HepG2 (cell line): ENCODE measurements at regions not wholly inside any gene's neighbourhood (a gene's known extent, or its start where the extent isn't known, plus 50 kb on each side); places are given as distances from the start of the nearest gene placed in this dataset.

ENCODE experiments used
- ATAC-seq: fragments of 200-7000 bp; cut with Tn5 transposase; 3 replicates; pipeline ENCODE4 v1.9.1; 2020; ENCODE audit warnings: mild to moderate bottlenecking, moderate library complexity
- BruUV-seq: library from RNA; stranded (reverse); fragments of 400-500 nt; replicated peaks from 2 replicates; lab custom pipeline; 2021; lab: Mats Ljungman, UMichigan
- CTCF ChIA-PET: fragments of 300-600 bp; formaldehyde crosslinking; extraction: SDS; loops from one replicate; lab custom pipeline; 2021; ENCODE audit warnings: low total read pairs, inconsistent platforms, low intra/inter-chr PET ratio; lab: Yijun Ruan, JAX
- POLR2A ChIA-PET: fragments of 350-600 bp; sonication (Branson Sonifier 250); formaldehyde crosslinking; loops from one replicate; lab custom pipeline; 2020; ENCODE audit warnings: antibody characterized with exemption, inconsistent platforms; lab: Yijun Ruan, JAX
- DNase-seq: peaks from one replicate; pipeline ENCODE4 v3.0.0-alpha.2; 2015; ENCODE audit warnings: low spot score
- FAIRE-seq: peaks from 3 replicates; lab custom pipeline; 2011; peaks lifted over from hg19 to GRCh38; lab: Jason Lieb, UNC
- H2AFZ ChIP-seq: one replicate; pipeline ENCODE4 v1.6.1; 2011; ENCODE audit warnings: low read length, inconsistent platforms
- H3K27ac ChIP-seq: fragments of 300-600 bp; 3 replicates; pipeline ENCODE4 v1.8.0; 2011; ENCODE audit warnings: mixed run types, mild to moderate bottlenecking, mixed read lengths, low read length, inconsistent platforms; ENCODE audit not compliant: insufficient read depth; ENCODE audit errors: extremely low read length
- H3K27me3 ChIP-seq, 2 experiments: fragments of 200-600 bp in 1 of 2; 2 replicates in 1 of 2; 3 replicates in 1 of 2; pipeline versions ENCODE4 v1.6.0 to v1.8.0; 2011; ENCODE audit warnings: low read length in 2 of 2, mild to moderate bottlenecking in 2 of 2, moderate library complexity in 2 of 2, inconsistent platforms in 1 of 2; ENCODE audit not compliant: insufficient read depth in 2 of 2, control insufficient read depth in 1 of 2
- H3K36me3 ChIP-seq, 2 experiments: fragments of 200-600 bp in 1 of 2; replicated peaks in 1 of 2; 2 replicates in 1 of 2; 3 replicates in 1 of 2; pipeline versions ENCODE4 v1.5.1 to v1.8.0; 2011; ENCODE audit warnings: low read length in 2 of 2, inconsistent platforms in 1 of 2; ENCODE audit not compliant: insufficient read depth in 2 of 2, control insufficient read depth in 1 of 2
- H3K4me1 ChIP-seq: 2 replicates; pipeline ENCODE4 v1.5.1; 2012; ENCODE audit warnings: low read length, inconsistent platforms; ENCODE audit not compliant: insufficient read depth
- H3K4me2 ChIP-seq: 2 replicates; pipeline ENCODE4 v1.6.0; 2011; ENCODE audit warnings: low read depth, low read length, inconsistent platforms
- H3K4me3 ChIP-seq, 3 experiments: fragments of 200-600 bp in 1 of 3; sonication (generic), shearing (Covaris generic) in 1 of 3; replicated peaks in 1 of 3; 2 replicates each; pipeline ENCODE4 v1.5.1; 2011 to 2016; ENCODE audit warnings: low read length in 3 of 3, inconsistent platforms in 2 of 3, low read depth in 2 of 3, mild to moderate bottlenecking in 2 of 3, control low read depth in 1 of 3, mixed read lengths in 1 of 3; ENCODE audit not compliant: insufficient read depth in 1 of 3
- H3K79me2 ChIP-seq: one replicate; pipeline ENCODE4 v1.6.1; 2011; ENCODE audit warnings: low read length, inconsistent platforms; ENCODE audit not compliant: insufficient read depth
- H3K9ac ChIP-seq: 2 replicates; pipeline ENCODE4 v1.6.0; 2011; ENCODE audit warnings: mild to moderate bottlenecking, low read depth, low read length, inconsistent platforms; ENCODE audit not compliant: insufficient read depth
- H3K9me3 ChIP-seq: 2 replicates; pipeline ENCODE4 v1.5.1; 2012; ENCODE audit warnings: mild to moderate bottlenecking, low read length
- H4K20me1 ChIP-seq: 2 replicates; pipeline ENCODE4 v1.6.0; 2011; ENCODE audit warnings: inconsistent platforms, mild to moderate bottlenecking, low read length, moderate library complexity; ENCODE audit not compliant: insufficient read depth
- FOXP1 ChIP-seq, 2 experiments: fragments of 450-650 bp in 1 of 2; IDR thresholded peaks; 2 replicates each; pipeline ENCODE4 v1.6.1; 2017 to 2018; ENCODE audit warnings: antibody characterized with exemption in 1 of 2
- GPBP1L1 ChIP-seq: sonication (generic); formaldehyde crosslinking; IDR thresholded peaks from 2 replicates; pipeline ENCODE4 v1.5.0; 2020; ENCODE audit warnings: mild to moderate bottlenecking, missing genetic modification reagents
- HCFC1 ChIP-seq: fragments of 150-350 bp; IDR thresholded peaks from 2 replicates; pipeline ENCODE4 v1.6.1; 2014; ENCODE audit warnings: low read depth, low read length
- HINFP ChIP-seq: sonication (generic); formaldehyde crosslinking; IDR thresholded peaks from 2 replicates; pipeline ENCODE4 v1.4.0; 2020; ENCODE audit warnings: low read depth, mild to moderate bottlenecking, missing genetic modification reagents
- MIER2 ChIP-seq: IDR thresholded peaks from 2 replicates; pipeline ENCODE4 v1.6.1; 2016; ENCODE audit warnings: missing biosample characterization, missing genetic modification reagents
- SSRP1 ChIP-seq: IDR thresholded peaks from 2 replicates; pipeline ENCODE4 v1.6.1; 2016; ENCODE audit warnings: control low read depth
- TFAP4 ChIP-seq: sonication (generic); IDR thresholded peaks from 2 replicates; pipeline ENCODE4 v1.6.1; 2016; ENCODE audit warnings: low read depth, borderline replicate concordance
- ZNF496 ChIP-seq: sonication (generic); formaldehyde crosslinking; IDR thresholded peaks from 2 replicates; pipeline ENCODE4 v1.8.1; 2023; ENCODE audit warnings: mild to moderate bottlenecking, moderate library complexity, missing genetic modification reagents; ENCODE audit not compliant: insufficient replicate concordance
- ZNF614 ChIP-seq: IDR thresholded peaks from 2 replicates; pipeline ENCODE4 v1.6.1; 2018; ENCODE audit warnings: missing biosample characterization, missing genetic modification reagents, inconsistent platforms, borderline replicate concordance
- ZNF724P ChIP-seq: sonication (generic); formaldehyde crosslinking; IDR thresholded peaks from 2 replicates; pipeline ENCODE4 v1.8.0; 2022; ENCODE audit warnings: missing genetic modification reagents, borderline replicate concordance
- WGBS: methylation state at CpG from one replicate; pipeline ENCODE4 v1.1.6; 2017; ENCODE audit warnings: low lambda C conversion rate; 5-methylcytosine and 5-hydroxymethylcytosine counted together
- in situ Hi-C: cut with HindIII; loops from 2 replicates; pipeline ENCODE4 v1.10.0; 2017; ENCODE audit warnings: low pct_unique_long_range_greater_than_20kb; ENCODE audit not compliant: extremely low pct_ligation_motif_present
- intact Hi-C: fragments of 100-400 bp; cut with micrococcal nuclease; formaldehyde crosslinking; loops from one replicate; pipeline ENCODE4 v1.10.0; 2022; ENCODE audit not compliant: unreplicated experiment

DNA sequence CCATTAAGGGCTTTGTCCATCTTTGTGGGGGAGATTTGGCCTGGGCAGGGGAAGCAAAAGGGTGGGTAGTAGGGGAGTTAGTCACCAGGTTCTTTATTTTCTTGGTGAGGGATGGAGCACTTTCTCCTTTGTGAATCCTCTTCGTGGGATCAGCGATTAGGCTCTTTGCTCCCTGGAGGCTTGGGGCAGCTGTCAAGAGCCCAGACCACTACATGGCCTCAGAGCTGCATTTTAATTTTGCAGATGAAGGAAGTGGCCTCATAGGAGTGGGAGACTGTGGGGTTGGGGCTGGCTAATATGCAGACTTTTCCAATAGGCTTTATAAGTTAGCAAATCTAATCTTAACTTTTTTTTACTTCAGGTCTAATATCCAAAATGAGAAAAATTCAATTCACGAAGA lies 168.1 kb upstream of the DEFB112 start:
- H3K4me3 ChIP-seq: no peak overlapping the region
- ChIA-PET POLR2A (no interaction called here), CTCF (no interaction called here)
- H4K20me1 ChIP-seq: no peaks in the 10 kb centered on the region
- no TSS peak for BruUV-seq
- no peaks in the 10 kb centered on the region for H3K27me3 ChIP-seq
- FAIRE-seq: no peak
- in situ Hi-C loops (no loop called here), intact Hi-C loops (no loop called here)
- H3K9ac ChIP-seq: no peak overlapping the region
- WGBS: under 1% methylated on average over 3 of the region's 3 CpGs
- no peaks in the 10 kb centered on the region for H3K9me3 ChIP-seq
- H3K27ac ChIP-seq: no peak overlapping the region
- H3K4me2 ChIP-seq: no peak overlapping the region
- DNase-seq: no peak
- H3K36me3 ChIP-seq: no peaks in the 10 kb centered on the region
- no peaks in the 10 kb centered on the region for H3K79me2 ChIP-seq
- H3K4me1 ChIP-seq: no peaks in the 10 kb centered on the region
- TF ChIP-seq ZNF614 (CRISPR knock-in tag): no peak
- TF ChIP-seq HINFP (CRISPR knock-in tag): no peak
- TF ChIP-seq ZNF496: no peak
- TF ChIP-seq TFAP4: no peak
- TF ChIP-seq ZNF724P (CRISPR knock-in tag): no peak
- TF ChIP-seq GPBP1L1 (CRISPR knock-in tag): no peak
- no peak for TF ChIP-seq HCFC1
- no peak for TF ChIP-seq MIER2 (CRISPR knock-in tag)
- TF ChIP-seq FOXP1 (IDR thresholded peaks at IDR 0.05): no peak
- TF ChIP-seq FOXP1 (CRISPR knock-in tag; IDR thresholded peaks at IDR 0.05): no peak
- TF ChIP-seq SSRP1 (CRISPR knock-in tag): no peak
- ATAC-seq: no peak
- H2AFZ ChIP-seq: no peak overlapping the region
